ENCODE measurements at regions not wholly inside any gene's neighbourhood (a gene's known extent, or its start where the extent isn't known, plus 50 kb on each side); places are given as distances from the start of the nearest gene placed in this dataset.
A peak's percentile ranks its signal among the peaks of the same experiment; 100 is the strongest.

- peak; percentile 62 for DNase-seq (ENCODE audit: low spot score)
These were observed 154.4 kb upstream of the MKLN1 start for GRCh38 chr7:131173145-131173890.

- no peak for DNase-seq (ENCODE audit: low spot score)
These were observed 153.3 kb upstream of the MKLN1 start for GRCh38 chr7:131174391-131174790.

DNA sequence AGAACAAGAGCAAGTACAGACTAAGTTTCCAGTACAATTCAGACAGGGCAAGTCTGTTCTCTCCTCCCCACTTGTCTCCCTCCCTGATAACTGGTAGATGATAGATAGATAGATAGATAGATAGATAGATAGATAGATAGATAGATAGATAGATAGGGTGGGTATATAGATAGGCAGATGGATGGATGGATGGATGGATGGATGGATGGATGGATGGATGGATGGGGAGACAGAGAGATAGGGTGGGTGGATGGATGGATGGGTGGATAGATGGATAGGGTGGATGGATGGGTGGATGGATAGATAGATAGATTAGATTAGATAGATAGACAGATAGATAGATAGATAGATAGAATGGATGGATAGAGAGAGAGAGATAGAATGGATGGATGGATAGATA lies 152.8 kb upstream of the MKLN1 start:
- DNase-seq (ENCODE audit: low spot score), result no peak

GRCh38 chr7:131182446-131183058 lies 145.1 kb upstream of the MKLN1 start:
- DNase-seq (ENCODE audit: low spot score), result no peak

- no peak for DNase-seq (ENCODE audit: low spot score)
These were observed 144.6 kb upstream of the MKLN1 start for GRCh38 chr7:131183072-131183471.

DNA sequence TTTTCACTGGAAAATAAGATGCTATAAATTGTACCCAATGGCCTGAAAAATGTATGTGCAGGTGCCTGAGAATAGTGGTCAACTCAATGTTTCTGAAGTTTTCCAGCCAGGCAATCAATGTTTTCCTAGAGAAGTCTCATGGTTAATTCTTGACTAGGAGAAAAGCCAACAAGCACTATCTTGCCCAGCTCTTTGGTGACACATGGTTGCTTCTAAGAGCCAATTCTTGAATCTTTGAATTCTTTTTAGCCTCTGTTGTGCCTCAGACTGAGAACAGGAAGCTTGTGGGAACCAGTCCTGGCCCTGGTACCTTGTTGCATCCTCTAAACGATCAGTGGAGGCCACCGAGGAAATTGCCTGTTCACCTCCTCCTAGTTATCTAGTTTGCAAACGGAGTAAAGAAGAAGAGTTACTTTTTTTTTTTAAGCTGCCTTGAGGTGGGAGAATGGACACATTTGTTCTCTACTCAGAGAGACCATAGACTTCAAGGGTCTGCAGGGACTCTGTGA lies 144.0 kb upstream of the MKLN1 start:
- DNase-seq (ENCODE audit: low spot score), result peak; percentile 33

- DNase-seq (ENCODE audit: low spot score), result no peak
These were observed 140.9 kb upstream of the MKLN1 start for GRCh38 chr7:131186816-131187215.

DNA sequence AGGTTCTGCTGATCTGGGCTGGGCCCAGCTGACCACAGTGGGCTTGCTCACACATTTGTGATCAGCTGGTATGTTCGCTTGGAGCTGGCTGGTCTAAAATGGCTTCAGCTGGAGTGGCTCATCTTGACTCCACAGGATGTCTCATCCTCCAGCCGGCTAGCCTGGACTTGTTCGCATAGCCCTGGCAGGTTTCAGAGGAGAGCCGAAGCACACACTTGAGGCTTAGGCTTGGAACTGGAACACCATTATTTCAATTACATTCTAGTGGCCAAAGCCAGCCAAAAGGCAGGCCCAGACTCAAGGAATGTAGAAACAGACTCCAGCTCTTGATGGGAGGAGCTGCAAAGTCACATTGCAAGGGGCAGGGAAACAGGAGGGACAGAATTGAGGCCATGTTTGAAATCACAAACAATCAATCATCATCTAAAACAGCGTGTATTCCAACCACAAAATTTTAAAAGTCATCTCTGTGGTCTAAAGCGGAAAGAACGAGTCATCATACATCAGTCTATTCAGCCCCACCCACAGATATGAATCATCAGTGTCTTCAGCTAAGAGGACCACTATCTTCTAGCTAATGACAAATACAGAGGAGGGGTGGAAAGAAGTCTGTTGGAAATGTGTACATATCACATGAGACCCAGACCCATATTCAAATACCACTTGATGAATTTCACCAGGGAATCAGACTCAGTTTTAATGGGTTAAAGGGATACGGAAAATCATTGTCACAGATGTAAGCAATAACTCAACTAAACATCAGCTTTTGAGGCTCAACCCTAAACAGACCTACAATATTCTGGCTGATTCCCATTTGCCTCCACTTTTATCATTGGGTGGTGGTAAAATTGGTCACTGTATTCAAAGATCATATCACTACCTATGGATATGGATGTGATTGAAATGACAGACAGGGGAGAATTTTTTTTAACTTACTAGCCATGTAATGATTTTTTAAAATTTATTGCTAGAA lies 139.0 kb upstream of the MKLN1 start:
- DNase-seq (ENCODE audit: low spot score), result peak; percentile 96

DNA sequence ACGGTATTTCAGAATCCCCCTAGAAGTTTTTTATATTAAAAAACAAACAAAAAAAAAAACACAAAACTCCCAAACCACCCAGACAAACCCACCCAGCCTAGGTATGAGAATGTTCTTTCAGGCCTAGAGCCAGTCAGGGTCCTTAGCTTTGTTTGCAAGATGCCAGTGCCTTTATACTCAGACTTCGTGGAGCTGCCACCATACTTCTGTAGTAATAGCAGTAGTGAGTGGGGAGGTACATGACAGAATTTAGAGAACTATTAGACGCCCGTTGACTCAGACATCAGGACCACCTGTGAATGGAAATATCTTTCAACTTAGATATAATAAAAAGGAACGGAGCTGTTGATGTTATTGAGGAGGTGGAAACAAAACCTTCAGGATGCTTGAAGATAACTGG lies 138.2 kb upstream of the MKLN1 start:
- DNase-seq (ENCODE audit: low spot score), result no peak

- peak; percentile 13 for DNase-seq (ENCODE audit: low spot score)
These were observed 137.5 kb upstream of the MKLN1 start for GRCh38 chr7:131190146-131190545.

GRCh38 chr7:131190581-131190980 lies 137.1 kb upstream of the MKLN1 start:
- DNase-seq (ENCODE audit: low spot score), result no peak

DNA sequence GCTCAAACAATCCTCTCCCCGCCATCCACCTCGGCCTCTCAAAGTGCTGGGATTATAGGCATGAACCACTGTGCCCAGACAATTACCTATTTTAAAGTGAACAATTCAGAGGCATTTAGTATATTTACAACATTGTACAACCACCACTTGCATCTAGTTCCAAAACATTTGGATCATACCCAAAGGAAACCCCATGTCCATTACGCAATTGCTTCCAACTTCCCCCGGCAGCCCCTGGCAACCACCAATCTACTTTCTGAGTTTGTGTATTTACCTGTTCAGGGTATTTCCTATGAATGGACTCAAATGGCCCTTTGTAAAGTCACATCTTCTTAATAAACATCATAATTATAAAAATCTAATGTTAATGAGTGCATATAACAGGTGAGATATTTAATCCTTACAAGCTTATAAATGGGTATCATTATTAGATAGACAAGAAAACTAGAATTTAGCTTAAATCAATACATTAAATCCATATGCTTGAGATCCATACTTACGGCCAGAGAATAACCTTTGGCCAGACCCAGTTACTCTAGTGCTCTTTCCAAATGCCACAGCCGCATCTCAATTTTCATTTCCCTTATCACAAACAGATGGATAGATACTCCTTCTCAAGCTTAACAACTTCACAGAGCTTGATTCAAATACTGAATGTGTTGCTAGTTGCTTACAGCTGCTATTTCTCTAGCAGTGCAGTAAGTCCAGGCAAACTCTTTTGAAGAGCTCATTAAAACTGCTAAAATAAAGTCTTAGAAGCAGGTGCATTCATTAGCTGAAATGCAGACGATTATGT lies 133.4 kb upstream of the MKLN1 start:
- no peak for DNase-seq (ENCODE audit: low spot score)

GRCh38 chr7:131196803-131197202 lies 130.9 kb upstream of the MKLN1 start:
- peak; percentile 36 for DNase-seq (ENCODE audit: low spot score)

- DNase-seq (ENCODE audit: low spot score), result peak; percentile 56
These were observed 129.6 kb upstream of the MKLN1 start for GRCh38 chr7:131197920-131198615.

DNA sequence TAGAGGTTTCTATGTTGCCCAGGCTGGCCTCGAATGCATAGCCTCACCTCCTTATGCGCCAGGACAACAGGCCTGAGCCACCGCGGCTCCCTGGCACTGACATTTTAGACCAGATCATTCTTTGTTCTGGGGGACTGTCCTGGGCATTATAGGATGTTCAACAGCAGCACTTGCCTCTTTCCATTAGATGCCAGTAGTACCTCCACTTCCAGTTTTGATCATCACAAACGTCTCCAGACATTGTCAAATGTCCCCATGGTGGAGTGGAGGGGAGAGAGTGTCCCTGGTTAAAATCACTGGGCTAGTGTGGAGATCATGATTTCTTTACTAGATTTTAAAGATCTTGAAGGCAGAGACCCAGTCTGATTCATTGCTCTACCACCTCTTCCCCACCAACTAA lies 125.2 kb upstream of the MKLN1 start:
- no peak for DNase-seq (ENCODE audit: low spot score)

GRCh38 chr7:131203291-131203976 lies 124.2 kb upstream of the MKLN1 start:
- no peak for DNase-seq (ENCODE audit: low spot score)

DNA sequence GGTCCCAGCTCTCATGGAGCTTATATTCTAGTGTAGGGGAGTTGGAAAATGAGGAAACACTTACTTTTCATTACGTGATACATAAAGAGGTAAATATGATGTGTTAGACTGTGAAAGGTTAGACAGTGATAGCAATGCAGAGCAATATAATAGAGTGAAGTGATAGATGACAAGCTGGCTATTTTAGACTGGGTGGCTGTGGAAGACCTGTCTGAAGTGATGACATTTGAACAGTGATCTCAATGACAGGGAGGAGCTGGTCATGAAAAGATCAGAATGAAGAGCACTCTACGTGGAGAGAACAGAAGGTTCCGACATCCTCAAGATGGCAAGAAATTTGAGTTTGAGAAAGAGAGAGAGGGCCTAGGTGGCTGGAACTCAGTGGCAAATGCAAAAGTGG lies 118.9 kb upstream of the MKLN1 start:
- DNase-seq (ENCODE audit: low spot score), result no peak

- no peak for DNase-seq (ENCODE audit: low spot score)
These were observed 117.1 kb upstream of the MKLN1 start for GRCh38 chr7:131210618-131211017.

GRCh38 chr7:131211500-131211899 lies 116.2 kb upstream of the MKLN1 start:
- DNase-seq (ENCODE audit: low spot score), result no peak

- no peak for DNase-seq (ENCODE audit: low spot score)
These were observed 115.6 kb upstream of the MKLN1 start for GRCh38 chr7:131212114-131212513.

Data from kidney tubule cell (primary cell).